Activated T-helper 9 cell treated with anti-CD3 and anti-CD28 coated beads, Interleukin-2, amount 50 U/mL, for 16 hours (primary cell): ENCODE measurements at regions not wholly inside any gene's neighbourhood (a gene's known extent, or its start where the extent isn't known, plus 50 kb on each side); places are given as distances from the start of the nearest gene placed in this dataset.
"Not testable (repeated sequence)": the region's sequence is repeated elsewhere in the genome, so short reads cannot be mapped to it uniquely, and the experiment has no call there.

Experiments
- DNase-seq: peaks from one replicate; pipeline ENCODE4 v3.0.0-alpha.2; 2020; ENCODE audit warnings: low read depth

DNA sequence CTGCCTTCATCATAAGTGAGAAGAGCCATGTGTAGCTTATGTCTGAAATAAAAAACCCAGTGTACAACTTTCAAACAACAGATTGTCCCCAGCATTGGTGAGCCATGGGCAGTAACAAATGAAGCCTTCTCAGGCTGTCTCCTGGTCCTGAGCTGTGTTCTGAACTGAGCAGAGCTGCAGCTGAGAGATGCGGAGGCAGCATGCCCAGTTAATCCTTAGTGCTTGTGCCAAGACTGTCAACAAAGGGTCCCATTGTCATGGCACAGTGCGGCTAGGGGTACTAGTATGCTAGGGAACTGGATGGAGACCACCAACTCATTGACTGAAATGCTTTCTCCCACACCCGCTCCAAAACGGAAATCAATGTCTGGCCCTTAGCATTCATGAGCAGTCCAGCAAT, 154.3 kb downstream of the RMST start:
- no peak for DNase-seq

DNA sequence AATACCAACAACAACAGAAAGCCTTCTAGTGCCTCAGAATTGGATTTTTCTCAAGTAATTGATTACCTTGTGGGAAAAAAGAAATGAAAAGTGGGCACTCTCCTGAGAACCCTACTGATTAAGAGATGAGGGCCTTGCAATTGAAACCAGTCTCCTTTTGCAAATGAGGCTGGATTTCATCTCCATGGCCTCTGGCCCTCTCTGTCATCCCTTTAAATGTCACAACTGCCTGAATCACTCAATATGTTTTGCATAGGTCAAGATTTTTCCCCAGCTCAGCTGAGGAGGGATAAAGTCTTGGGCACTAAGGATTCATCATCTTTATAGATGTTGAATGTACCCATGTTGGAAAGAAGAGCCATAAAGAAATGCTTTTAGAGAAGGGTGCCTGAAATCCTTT, 166.4 kb downstream of the RMST start:
- DNase-seq: no peak

- DNase-seq: no peak
Measured at GRCh38 chr12:97629382-97629781, 166.8 kb downstream of the RMST start.

DNA sequence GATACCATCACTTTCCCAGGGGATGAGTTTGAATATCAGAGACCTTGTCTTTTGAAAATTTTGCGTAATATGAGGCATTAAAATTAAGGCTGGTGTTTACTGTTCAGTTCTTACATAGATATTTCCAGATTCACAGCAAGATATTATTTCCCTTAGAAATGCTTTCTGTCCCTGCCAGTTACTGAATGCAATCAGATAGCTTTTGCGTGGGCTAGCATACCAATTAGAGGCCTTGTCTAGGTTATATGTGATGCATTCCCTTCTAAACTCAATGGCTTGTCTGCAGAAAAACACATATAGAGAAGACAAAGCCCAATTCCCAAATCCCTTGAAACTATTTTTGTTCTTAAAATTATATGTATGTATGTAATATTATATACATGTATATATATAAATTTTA, 167.8 kb downstream of the RMST start:
- DNase-seq: no peak

DNA sequence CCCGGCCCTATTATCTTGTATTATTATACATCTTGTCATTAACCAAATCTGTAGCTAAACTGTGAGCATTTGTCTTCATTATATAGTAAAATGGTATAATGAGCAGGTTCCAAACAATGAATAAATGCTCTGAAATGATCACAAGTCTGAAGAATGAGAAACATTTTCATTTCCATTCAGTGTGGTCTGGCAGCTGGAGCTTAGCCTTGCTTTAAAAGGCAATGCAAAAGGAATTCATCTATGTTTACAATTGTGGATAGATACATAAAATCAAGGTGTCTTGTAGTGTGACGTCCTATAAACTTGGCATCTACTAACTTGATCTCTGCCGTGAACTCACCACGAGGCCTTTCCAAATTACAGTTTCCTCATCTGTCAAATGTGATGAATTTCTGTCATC, 168.3 kb downstream of the RMST start:
- no peak for DNase-seq

DNA sequence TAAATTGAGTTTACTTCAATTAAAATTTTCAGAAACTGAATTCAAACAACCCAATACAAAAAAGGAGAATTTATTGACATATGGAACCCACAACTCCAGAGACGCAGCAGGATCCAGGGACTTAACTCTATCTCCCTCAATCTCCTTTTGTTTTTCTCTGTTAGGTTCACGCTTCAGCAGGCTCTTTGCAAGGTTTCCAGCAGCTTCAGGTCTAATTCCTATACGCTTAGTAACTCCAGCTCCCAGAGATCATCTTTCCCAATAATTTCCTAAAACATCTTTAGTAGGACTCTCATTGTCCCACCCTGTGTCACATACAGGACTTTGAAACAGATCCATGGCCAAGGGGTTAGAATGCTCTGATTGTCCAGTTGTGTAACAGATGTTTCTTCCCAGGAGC, 175.2 kb downstream of the RMST start:
- DNase-seq: no peak

DNA sequence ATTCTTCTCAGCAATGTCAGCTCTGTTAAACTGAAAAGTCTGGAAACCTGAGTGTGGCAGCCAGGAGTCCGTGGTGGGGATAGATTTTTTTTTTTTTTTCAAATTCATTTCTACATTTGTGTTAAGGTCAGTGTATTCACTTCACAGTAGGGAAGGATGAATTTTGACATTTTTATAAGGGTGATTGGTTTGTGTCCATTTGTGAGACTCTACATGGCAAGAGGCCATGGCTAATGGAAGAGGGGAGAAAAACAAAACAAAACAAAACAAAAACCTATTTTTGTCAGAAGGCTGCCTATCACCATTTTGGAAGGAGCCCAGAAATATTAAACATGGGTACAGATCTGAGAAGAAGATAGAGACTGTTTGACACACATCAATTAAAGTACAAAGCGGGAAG, 176.1 kb downstream of the RMST start:
- no peak for DNase-seq

- no peak for DNase-seq
Measured at GRCh38 chr12:97639702-97640101, 177.1 kb downstream of the RMST start.

DNA sequence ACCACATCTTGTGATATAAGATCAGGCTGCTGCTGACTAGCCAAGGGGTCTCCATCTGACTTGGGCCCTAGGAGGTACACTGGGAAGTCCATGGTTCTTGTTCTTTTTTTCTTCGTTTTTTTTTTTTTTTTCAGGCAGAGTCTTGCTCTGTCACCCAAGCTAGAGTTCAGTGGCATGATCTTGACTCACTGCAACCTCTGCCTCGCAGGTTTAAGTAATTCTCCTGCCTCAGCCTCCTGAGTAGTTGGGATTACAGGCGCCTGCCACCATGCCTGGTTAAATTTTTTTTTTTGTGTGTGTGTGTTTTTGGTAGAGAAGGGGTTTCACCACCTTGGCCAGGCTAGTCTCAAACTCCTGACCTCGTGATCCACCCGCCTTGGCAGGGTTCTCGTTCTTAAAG, 178.2 kb downstream of the RMST start:
- no peak for DNase-seq

- no peak for DNase-seq
Measured at GRCh38 chr12:97642911-97643310, 180.3 kb downstream of the RMST start.

- no peak for DNase-seq
Measured at GRCh38 chr12:97643924-97644323, 181.3 kb downstream of the RMST start.

DNA sequence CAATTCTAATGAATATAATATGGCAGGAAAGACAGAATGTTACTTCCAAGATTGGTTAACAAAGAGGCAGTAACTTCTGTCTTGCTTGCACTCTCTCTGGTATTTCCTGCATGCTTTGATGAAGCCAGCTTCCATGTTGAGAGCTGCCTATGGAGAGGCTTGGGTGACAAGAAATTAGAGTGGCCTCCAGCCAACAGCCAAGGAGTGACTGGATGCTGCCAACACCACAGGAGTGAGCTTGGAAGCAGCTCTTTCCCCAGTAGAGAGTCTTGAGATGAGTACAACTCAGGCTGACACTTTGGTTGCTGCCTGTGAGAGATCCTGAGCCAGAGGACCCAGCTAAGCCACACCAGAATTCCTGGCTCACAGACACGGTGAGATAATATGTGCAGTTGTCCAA, 183.1 kb downstream of the RMST start:
- DNase-seq: no peak

DNA sequence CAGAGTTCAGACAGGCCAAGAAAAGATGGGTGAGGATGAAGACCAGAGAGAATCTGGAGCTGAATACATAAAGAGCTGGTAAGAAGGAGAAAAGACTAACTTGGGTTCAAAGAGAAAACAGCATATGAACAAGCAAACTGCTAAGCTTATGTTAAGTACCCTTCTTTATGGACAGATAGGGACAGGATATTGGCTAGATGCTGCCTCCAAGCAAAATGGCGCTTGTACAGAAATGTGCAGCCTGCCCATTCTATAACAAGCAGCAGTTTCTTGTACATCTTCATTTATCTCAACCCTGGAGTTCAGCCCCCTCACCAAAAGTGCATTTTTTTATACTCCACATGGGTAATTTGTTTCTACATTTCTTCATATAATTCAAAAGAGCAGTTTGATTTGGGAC, 184.5 kb downstream of the RMST start:
- no peak for DNase-seq

DNA sequence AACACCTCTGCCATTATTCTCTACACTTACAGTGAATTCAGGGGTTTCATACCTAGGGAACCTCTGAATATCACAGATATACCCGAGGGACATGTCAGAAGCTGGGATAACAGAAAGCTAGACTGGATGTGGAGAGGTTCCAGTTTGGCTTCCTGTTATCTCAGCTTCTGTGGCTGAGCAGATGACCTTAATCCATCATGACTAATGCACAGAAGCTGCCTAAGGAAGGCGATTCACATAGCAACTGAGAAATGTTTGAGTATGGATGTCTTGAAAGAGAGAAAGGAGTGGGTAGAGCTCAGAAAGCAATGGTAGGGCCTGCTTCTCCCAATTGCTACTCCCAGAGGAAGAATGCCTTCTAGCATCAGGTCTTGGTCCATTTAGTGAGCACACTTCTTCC, 187.6 kb downstream of the RMST start:
- DNase-seq: no peak

GRCh38 chr12:97656548-97656947, 193.9 kb downstream of the RMST start:
- DNase-seq: not testable (repeated sequence)

DNA sequence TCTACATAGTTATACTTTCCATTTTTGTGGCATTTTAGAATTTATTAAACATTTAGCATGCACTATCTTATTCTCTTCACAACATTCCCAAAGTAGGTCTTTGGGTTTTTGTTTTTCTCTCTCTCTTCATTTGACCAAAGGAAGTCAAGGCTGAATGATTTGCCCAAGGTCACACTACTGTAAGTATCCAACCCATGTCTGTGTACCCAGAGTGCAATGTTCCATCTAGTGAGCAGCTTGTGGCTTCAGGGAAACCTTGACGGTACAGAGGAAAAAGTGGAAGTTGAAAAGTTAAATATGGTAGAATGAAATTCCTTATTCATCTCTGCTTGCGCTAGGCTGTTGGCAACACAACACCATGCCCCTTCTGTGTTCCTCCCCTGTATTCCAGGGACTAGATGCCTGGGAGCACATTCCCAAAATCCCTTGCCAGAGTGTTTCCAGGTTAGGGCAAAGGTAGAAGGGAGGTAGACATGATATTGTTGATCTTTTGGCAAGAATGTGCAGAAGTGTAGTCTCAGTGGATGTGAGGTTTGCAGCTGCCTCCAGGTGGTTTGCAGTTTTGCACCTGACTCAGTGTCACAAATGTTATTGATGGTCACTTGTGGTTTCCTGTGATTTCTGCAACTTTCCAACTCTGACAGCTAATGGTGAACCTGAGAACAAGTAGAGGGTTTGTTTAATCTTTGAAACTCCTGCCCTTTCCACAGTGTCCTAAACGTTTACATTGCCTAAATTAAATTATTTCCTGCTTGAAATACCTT, 196.7 kb downstream of the RMST start:
- no peak for DNase-seq

DNA sequence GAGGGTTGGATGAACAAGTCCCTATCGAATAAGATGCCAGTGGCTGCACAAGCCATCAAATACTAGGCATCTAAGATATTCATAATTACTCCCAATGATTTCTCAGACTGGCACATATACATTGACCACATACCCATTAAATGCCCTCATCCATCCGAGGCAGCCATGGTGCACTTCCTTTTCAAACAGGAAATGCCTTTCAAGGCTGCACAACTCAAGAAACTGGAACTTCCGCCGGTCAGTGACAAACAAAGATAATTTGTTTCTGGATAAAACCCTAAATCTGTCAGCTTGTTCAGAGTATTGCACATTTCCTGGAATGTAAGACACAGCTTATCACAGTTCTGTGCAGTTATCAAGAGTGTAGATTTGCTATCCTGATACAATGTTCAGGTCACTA, 203.7 kb downstream of the RMST start:
- no peak for DNase-seq

DNA sequence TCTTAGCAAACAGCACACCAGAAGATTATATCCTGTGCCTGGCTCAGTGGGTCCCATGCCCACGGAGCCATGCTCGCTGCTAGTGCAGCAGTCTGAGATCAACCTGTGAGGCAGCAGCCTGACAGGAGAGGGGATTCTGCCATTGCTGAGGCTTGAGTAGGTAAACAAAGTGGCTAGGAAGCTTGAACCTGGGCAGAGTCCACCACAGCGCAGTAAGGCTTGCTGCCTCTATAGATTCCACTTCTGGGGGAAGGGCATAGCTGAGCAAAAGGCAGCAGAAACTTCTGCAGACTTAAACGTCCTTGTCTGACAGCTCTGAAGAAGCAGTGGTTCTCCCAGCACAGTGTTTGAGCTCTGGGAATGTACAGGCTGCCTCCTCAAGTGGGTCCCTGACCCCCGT, 210.3 kb downstream of the RMST start:
- no peak for DNase-seq

DNA sequence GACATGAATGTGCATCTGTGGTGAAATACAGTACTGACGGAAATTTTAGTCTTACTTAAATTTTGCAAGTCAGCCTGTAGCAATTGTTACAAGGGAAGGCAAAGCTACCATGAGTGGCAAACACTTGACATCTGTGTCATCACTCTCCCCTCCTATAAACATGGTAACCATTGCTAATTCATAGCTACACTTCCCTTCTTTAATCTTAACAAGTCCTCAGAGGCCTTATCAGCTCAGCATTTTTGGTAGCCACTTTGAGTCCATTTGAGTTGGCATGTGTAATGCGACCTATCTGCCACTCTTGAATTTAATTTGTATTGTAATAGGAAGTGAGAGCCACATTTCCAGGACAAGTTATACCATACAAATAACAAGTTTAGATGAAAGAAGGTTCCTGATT, 218.1 kb downstream of the RMST start:
- DNase-seq: no peak

- no peak for DNase-seq
Measured at GRCh38 chr12:97681612-97682504, 219.3 kb downstream of the RMST start.

- DNase-seq: no peak
Measured at GRCh38 chr12:97685360-97685759, 222.8 kb downstream of the RMST start.

GRCh38 chr12:97701901-97702300, 239.3 kb downstream of the RMST start:
- no peak for DNase-seq

DNA sequence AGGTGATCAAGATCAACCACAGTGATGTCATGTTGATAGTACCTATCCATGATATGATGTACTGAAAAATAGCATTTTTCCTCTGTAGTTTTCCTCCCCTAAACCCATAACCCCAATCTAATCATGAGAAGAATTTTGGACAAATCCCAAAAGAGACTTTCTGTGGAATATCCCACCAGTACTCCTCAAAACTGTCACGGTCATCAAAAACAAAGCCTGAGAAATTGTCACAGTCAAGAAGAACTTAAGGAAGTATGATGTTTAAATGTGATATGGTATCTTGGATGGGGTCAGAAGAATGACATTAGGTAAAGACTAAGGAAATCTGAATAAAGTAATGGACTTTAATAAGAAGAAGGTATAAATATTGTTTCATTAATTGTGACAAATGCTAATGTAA, 248.8 kb downstream of the RMST start:
- no peak for DNase-seq

- DNase-seq: no peak
Measured at GRCh38 chr12:97713270-97713669, 250.7 kb downstream of the RMST start.
